Keratinocyte (primary cell): ENCODE measurements at regions not wholly inside any gene's neighbourhood (a gene's known extent, or its start where the extent isn't known, plus 50 kb on each side); places are given as distances from the start of the nearest gene placed in this dataset.

Experiments
- DNase-seq: peaks from one replicate; pipeline ENCODE4 v3.0.0-alpha.2; 2011; ENCODE audit warnings: low read depth, missing footprints, low spot score
- FAIRE-seq: peaks from 2 replicates; lab custom pipeline; 2011; peaks lifted over from hg19 to GRCh38; lab: Jason Lieb, UNC
- H2AFZ ChIP-seq: 2 replicates; pipeline ENCODE4 v1.6.0; 2012; ENCODE audit warnings: low read length, control low read depth, inconsistent platforms; ENCODE audit not compliant: control insufficient read depth
- H3K27ac ChIP-seq: 2 replicates; pipeline ENCODE4 v1.5.1; 2011; ENCODE audit warnings: low read length; ENCODE audit not compliant: control insufficient read depth, insufficient read depth
- H3K27me3 ChIP-seq: 3 replicates; pipeline ENCODE4 v1.6.0; 2011; ENCODE audit warnings: low read length; ENCODE audit not compliant: control insufficient read depth, insufficient read depth; ENCODE audit errors: extremely low read depth
- H3K36me3 ChIP-seq, 2 experiments: 2 replicates in 1 of 2; 3 replicates in 1 of 2; pipeline ENCODE4 v1.5.1; 2011; ENCODE audit warnings: low read length in 2 of 2, mild to moderate bottlenecking in 1 of 2; ENCODE audit not compliant: control insufficient read depth in 2 of 2, insufficient read depth in 2 of 2; ENCODE audit errors: extremely low read depth in 1 of 2
- H3K4me1 ChIP-seq: 3 replicates; pipeline ENCODE4 v1.5.1; 2011; ENCODE audit warnings: low read length; ENCODE audit not compliant: control insufficient read depth, insufficient read depth; ENCODE audit errors: extremely low read depth
- H3K4me2 ChIP-seq: 3 replicates; pipeline ENCODE4 v1.6.0; 2011; ENCODE audit warnings: low read depth, low read length; ENCODE audit not compliant: control insufficient read depth, insufficient read depth; ENCODE audit errors: extremely low read depth
- H3K4me3 ChIP-seq, 3 experiments: fragments of 200-600 bp in 1 of 3; sonication (generic) in 1 of 3; 2 replicates in 2 of 3; 3 replicates in 1 of 3; pipeline ENCODE4 v1.5.1; 2011 to 2016; ENCODE audit warnings: low read length in 3 of 3, mild to moderate bottlenecking in 3 of 3, control low read depth in 2 of 3, inconsistent platforms in 1 of 3, low read depth in 1 of 3, mixed read lengths in 1 of 3, mixed run types in 1 of 3, moderate library complexity in 1 of 3; ENCODE audit not compliant: control insufficient read depth in 2 of 3, insufficient read depth in 2 of 3; ENCODE audit errors: extremely low read depth in 1 of 3
- H3K79me2 ChIP-seq: 2 replicates; pipeline ENCODE4 v1.6.0; 2012; ENCODE audit warnings: low read length; ENCODE audit not compliant: control insufficient read depth, insufficient read depth
- H3K9ac ChIP-seq: 3 replicates; pipeline ENCODE4 v1.6.0; 2011; ENCODE audit warnings: low read length; ENCODE audit not compliant: control insufficient read depth, insufficient read depth; ENCODE audit errors: extremely low read depth
- H3K9me1 ChIP-seq: 3 replicates; pipeline ENCODE4 v1.6.0; 2011; ENCODE audit warnings: low read length; ENCODE audit not compliant: control insufficient read depth, insufficient read depth; ENCODE audit errors: extremely low read depth
- H3K9me3 ChIP-seq: 2 replicates; pipeline ENCODE4 v1.5.1; 2012; ENCODE audit warnings: low read depth, low read length; ENCODE audit not compliant: control insufficient read depth
- H4K20me1 ChIP-seq: 3 replicates; pipeline ENCODE4 v1.6.0; 2011; ENCODE audit warnings: low read length; ENCODE audit not compliant: control insufficient read depth, insufficient read depth; ENCODE audit errors: extremely low read depth
- CTCF ChIP-seq, 3 experiments: IDR thresholded peaks in 1 of 3; conservative IDR thresholded peaks in 1 of 3; optimal IDR thresholded peaks in 1 of 3; 2 replicates in 2 of 3; 3 replicates in 1 of 3; pipeline versions ENCODE3 to v1.5.1; 2011; ENCODE audit warnings: low read length in 3 of 3, mild to moderate bottlenecking in 3 of 3, moderate library complexity in 2 of 3, control low read depth in 1 of 3, inconsistent platforms in 1 of 3; ENCODE audit not compliant: insufficient read depth in 2 of 3; ENCODE audit errors: extremely low read depth in 1 of 3
- EZH2 ChIP-seq: IDR thresholded peaks from one replicate; pipeline ENCODE4 v1.6.1; 2012; ENCODE audit warnings: inconsistent platforms, mild to moderate bottlenecking, low read length, moderate library complexity
- dilution Hi-C: fragments of 300-500 bp; cut with MboI; formaldehyde crosslinking; loops from one replicate; pipeline ENCODE4 v1.7.0; 2020; ENCODE audit warnings: low sequenced_read_pairs; ENCODE audit not compliant: extremely low pct_ligation_motif_present

GRCh38 chr4:64893205-64893604, 484.0 kb upstream of the TECRL start:
- H2AFZ ChIP-seq, result no peak overlapping the region
- TF ChIP-seq EZH2, result no peak
- TF ChIP-seq CTCF (optimal IDR thresholded peaks at IDR 0.05 in 1 of 3, IDR thresholded peaks at IDR 0.05 in 1 of 3, conservative IDR thresholded peaks at IDR 0.05 in 1 of 3; ENCODE audit: extremely low read depth in 1 of 3, insufficient read depth in 2 of 3, low read length in 3 of 3), result no peak
- H4K20me1 ChIP-seq, result no peaks in the 10 kb centered on the region
- no peak overlapping the region for H3K4me3 ChIP-seq
- no peak overlapping the region for H3K4me2 ChIP-seq
- H3K27ac ChIP-seq, result no peak overlapping the region
- FAIRE-seq, result no peak
- H3K9me1 ChIP-seq, result no peaks in the 10 kb centered on the region
- H3K36me3 ChIP-seq, result no peaks in the 10 kb centered on the region
- no peaks in the 10 kb centered on the region for H3K27me3 ChIP-seq
- dilution Hi-C loops, result no loop called here
- H3K4me1 ChIP-seq, result no peaks in the 10 kb centered on the region
- H3K79me2 ChIP-seq, result no peaks in the 10 kb centered on the region
- H3K9ac ChIP-seq, result no peak overlapping the region
- no peaks in the 10 kb centered on the region for H3K9me3 ChIP-seq
- no peak for DNase-seq

GRCh38 chr4:64889906-64890610, 480.8 kb upstream of the TECRL start:
- no peak for FAIRE-seq
- Histone ChIP-seq H2AFZ (no peak overlapping the region), H3K9me3 (no peaks in the 10 kb centered on the region), H3K36me3 (no peaks in the 10 kb centered on the region), H3K4me3 (no peak overlapping the region), H3K27ac (no peak overlapping the region), H3K4me2 (no peak overlapping the region), H3K4me1 (no peaks in the 10 kb centered on the region), H3K9me1 (no peaks in the 10 kb centered on the region), H4K20me1 (no peaks in the 10 kb centered on the region), H3K27me3 (no peaks in the 10 kb centered on the region), H3K79me2 (no peaks in the 10 kb centered on the region), H3K9ac (no peak overlapping the region)
- dilution Hi-C loops, result no loop called here
- DNase-seq, result no peak
- TF ChIP-seq CTCF (optimal IDR thresholded peaks at IDR 0.05 in 1 of 3, IDR thresholded peaks at IDR 0.05 in 1 of 3, conservative IDR thresholded peaks at IDR 0.05 in 1 of 3; ENCODE audit: extremely low read depth in 1 of 3, insufficient read depth in 2 of 3, low read length in 3 of 3), result no peak
